GM18867 (cell line): ENCODE measurements at regions not wholly inside any gene's neighbourhood (a gene's known extent, or its start where the extent isn't known, plus 50 kb on each side); places are given as distances from the start of the nearest gene placed in this dataset.

Experiments
- ATAC-seq: cut with Tn5 transposase; IDR thresholded peaks from one replicate; pipeline ENCODE4 v1.9.1; 2021; ENCODE audit warnings: mild to moderate bottlenecking, moderate library complexity; ENCODE audit not compliant: unreplicated experiment

DNA sequence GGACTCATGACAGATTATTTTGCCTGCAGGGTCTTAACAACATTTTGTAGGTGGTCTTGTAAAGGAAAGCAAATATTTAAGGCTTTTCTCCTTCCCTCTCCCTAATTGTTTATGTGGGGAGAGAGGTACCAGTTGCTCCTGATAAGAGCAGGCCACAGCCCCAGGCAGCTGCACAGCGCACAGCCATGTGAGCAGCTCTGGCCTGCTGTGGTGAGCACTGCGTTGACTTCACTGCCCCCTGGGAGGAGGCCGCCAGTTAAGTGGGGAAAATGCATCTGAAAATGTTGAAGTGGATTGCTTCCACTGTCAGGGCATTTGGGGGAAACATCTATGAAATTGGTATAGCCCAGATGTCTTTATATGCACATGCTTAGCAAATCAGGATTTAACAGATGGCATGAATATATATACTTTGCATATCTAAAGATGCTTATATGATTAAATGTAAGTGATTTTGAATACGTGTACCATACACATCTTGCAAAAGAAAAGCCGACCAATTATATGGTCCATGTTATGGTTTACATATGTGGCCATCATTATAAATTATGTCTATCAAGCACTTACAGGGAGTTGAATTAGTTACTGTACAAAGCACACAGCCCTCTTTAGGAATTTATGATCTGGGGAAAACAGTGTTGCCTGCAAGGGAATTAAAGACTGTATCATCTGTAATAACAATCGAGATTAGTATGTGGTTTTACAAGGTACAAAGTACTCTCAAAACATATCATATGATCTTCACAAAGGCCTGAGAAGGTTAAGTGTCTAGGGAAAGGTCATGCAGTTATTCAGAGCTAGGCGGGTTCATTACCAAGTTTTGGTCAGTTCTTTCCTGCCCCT lies 132.1 kb downstream of the RHOU start:
- no peak for ATAC-seq

DNA sequence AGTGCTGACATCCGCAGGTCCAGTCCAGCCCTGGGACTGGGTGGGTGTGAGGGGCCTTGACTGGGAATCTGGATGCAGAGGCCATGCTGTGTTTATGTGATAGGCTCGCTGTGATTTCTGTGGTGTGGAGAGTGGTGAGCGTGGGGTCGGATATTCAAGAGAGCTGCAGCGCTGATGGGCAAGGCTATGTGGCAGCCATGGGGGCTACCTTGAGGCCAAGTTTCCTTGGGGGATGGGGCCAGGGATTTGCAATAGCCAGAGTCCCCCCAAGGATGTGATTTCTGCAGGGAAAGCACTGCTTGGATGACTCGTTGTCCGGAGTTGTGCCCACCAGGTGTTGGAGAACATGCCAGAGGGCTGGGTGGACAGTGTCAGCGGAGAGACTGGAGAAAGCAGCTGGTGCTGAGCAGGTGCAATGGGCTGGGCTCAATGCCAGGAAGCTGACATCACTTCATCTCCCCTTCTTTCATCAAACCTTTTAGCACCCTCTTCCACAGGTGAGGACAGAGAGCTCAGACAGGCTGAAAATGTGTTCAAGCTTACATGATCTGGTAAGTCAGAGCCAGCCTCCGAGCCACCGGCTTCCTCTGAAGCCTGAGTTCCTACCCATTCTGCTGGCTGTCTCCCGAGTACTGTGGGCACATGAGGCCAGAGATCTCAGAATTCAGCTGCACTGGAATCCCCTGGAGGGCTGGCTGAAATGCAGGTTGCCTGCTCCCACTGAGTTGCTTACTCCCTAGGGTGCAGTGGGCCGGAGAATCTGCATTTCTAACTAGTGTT lies 132.9 kb downstream of the RHOU start:
- no peak for ATAC-seq

DNA sequence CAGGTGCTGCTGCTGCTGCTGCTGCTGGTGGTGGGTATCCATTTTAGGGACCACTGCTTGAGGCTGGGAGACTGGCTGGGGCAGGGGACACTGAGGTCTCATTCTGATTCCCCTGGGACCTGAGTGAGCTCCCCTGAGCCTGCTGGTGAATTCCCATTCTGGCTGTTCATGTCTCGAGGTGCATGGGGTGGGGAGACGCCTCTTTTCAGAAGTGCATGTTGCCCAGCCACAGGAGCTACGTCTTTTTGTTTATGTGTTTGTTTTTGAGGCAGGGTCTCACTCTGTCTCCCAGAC lies 133.4 kb downstream of the RHOU start:
- ATAC-seq: no peak

- ATAC-seq: no peak
These were observed 134.1 kb downstream of the RHOU start for GRCh38 chr1:228869312-228869824.

DNA sequence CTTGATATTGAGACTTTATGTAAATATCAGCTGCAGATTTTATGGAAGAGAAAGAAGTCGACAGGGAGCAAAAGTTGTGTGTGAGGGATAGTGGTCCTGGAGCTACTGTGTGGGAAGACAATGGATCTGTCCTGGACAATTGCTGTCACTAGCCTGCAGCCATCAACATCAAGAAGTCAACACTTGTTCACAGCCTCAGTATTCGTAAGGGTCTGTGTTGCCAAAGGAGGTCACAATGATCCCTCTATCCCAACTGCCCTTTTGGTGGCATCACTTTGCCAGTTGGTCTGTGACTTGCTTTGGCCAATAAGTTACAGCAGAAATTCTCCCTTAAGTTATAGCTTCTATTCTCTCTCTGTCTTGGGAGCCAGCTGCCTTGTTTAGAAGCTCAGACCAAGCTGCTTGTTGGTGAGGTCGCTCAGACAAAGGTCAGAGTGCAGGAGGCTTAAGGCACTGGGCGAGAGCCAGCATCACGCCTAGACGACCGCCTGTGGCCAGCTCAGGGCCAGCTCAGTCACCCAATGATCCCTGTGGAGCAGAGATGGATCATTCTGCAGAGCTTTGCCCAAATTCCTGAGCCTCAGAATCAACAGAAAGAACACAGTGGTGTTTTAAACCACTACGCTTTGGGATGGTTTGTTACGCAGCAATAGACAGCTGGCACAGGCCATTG lies 134.9 kb downstream of the RHOU start:
- ATAC-seq: no peak

DNA sequence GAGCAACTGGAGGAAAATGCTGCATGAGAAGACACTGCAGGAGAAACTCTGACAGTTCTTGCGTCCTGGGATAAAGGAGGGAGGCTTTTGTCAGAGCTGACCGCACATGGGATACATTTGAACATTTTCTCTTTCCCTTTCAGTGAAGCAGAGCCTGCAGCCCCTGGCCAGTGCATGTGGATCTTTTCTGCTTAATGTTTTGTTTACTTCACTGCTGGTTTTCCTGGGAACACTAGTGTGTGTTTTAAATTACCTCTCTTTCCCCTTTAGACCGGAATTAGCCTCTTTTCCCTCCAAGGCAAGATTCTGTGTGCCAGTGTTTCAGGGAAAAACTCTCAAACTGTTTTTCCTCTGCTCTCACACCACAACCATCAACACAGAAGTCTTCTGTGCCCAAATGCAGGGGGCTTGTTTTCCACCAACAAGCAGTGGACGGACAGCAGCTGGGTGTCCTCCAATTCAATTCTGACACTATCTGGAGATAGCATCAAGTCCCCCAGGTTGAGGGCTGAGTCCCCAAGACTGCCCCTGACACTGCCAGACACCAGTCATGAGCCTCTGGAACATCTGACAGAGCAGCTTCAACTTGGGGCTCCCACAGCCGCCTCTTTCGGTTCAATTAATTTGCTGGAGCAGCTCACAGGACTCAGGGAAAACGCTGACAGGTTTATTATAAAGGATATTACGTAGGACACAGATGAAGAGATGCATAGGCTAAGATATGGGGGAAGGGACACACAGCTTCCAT lies 136.2 kb downstream of the RHOU start:
- ATAC-seq: no peak

GRCh38 chr1:228872080-228872479 lies 136.8 kb downstream of the RHOU start:
- ATAC-seq: no peak

GRCh38 chr1:228873709-228874108 lies 138.4 kb downstream of the RHOU start:
- no peak for ATAC-seq

GRCh38 chr1:228875741-228876140 lies 140.5 kb downstream of the RHOU start:
- ATAC-seq: no peak

GRCh38 chr1:228876187-228876586 lies 140.9 kb downstream of the RHOU start:
- ATAC-seq: no peak

GRCh38 chr1:228879164-228879563 lies 143.9 kb downstream of the RHOU start:
- no peak for ATAC-seq

DNA sequence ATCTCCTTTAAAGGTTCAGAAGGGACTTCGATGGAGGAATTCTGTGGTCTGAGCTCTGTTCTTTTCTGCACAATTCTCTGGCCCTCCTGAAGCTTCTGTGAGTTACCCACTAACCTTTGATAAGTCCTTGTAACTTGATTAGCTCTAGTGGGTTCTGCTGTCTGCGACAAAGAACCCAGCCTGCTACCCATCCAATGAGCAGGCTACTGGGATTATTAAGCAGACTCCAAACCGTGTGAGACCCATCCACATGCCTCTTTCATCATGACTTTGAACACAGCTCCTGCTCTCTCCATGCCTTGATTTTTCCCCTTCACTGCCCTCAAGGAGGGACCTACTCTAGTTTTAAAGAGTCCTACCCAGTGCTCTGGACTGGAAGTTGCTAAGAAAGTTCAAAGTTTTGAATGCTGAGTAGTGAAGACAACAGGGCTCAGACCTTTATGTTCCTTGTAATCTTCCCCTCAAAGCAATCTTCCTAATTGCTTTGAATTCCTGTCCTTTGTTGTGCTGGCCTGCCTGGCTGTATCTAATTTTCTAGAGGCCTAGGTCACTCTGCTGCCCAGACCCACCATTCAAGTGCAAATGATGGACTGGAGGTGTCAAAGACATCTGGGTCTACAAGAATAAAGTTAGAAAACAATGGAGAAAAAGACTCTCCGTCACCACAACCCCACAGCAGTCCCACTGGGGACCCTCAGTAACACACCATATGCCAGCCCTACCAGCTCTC lies 146.9 kb downstream of the RHOU start:
- no peak for ATAC-seq

- ATAC-seq: no peak
These were observed 147.6 kb downstream of the RHOU start for GRCh38 chr1:228882771-228883450.

- no peak for ATAC-seq
These were observed 148.3 kb downstream of the RHOU start for GRCh38 chr1:228883535-228883934.

- ATAC-seq: no peak
These were observed 148.9 kb downstream of the RHOU start for GRCh38 chr1:228884196-228884595.

DNA sequence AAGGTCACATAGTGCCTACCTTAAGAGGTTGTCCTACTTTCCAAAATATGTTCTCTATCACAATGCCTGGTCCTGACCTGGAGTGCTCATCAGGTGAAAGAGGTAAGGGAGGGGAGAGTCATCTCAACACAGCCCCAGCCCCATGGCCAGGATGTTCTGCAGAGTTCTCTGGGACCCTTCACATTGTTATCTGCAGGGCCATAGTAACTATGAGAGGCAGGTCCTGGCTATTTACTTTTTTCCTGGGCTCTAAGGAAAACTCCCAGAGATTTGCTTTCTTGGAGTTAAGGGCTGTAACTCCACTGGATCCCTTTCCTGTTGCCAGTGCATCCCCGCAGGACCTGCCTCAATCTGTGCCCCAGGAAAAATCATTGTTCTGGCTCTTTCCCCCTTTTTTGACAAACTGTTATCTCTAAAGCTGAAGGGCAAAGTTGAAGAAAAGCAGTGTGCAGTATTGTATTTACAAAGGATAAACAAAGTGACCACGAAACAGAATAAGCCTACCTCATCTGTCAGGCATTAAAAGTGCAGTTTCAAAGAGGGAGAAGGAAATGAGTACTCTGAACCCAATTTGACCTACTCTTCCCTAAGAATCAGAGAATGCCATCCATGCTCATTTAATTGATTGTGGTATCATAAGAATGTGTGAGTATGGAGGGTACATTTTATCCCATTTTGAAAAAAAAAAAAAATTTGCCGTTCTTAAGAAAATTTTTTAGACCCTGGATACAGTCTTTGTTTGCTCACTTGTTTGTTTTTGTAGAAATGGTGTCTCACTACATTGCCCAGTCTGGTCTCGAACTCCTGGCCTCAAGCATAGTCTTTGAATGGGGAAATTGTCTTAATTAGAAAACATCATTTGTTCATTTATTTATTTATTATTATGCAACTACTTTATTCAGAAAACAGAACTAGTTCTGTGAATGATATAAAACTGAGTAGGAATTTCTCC lies 149.6 kb downstream of the RHOU start:
- ATAC-seq: no peak

GRCh38 chr1:228885845-228886244 lies 150.6 kb downstream of the RHOU start:
- no peak for ATAC-seq

DNA sequence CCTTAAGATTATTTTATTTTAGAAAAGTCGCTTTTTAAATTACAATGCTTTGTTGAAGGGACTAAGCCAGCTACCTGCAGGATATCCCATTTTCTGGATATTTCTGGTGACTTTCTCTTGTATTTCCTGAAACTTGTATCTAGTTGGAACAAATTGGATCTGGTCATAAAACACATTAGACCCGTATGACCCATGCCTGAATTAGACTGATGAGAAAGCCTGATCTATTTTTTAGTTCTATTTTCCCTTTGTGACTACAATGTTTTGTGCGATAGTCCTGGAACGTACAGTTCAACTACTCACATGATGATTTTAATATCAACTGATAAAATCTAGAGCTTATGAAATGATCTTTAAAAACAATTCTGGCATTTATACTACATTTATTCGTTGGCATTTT lies 151.8 kb downstream of the RHOU start:
- ATAC-seq: no peak

GRCh38 chr1:228887960-228888359 lies 152.7 kb downstream of the RHOU start:
- no peak for ATAC-seq
